Sigmoid colon (tissue), 6 donors: ENCODE measurements at regions not wholly inside any gene's neighbourhood (a gene's known extent, or its start where the extent isn't known, plus 50 kb on each side); places are given as distances from the start of the nearest gene placed in this dataset.

Experiments used
- DNase-seq: peaks from one replicate; pipeline ENCODE4 v3.0.0-alpha.2; 2019
- H3K27ac ChIP-seq, 4 donors: fragments of 200-600 bp; sonication (generic); one replicate each; pipeline ENCODE4 v1.5.1; 2016 to 2019; ENCODE audit warnings: mild to moderate bottlenecking in 1 of 4
- H3K27me3 ChIP-seq, 3 donors: fragments of 200-600 bp; sonication (generic); one replicate each; pipeline ENCODE4 v1.5.1; 2019; ENCODE audit warnings: mild to moderate bottlenecking in 1 of 3
- H3K36me3 ChIP-seq, 4 donors: fragments of 200-600 bp; sonication (generic); one replicate each; pipeline ENCODE4 v1.5.1; 2016 to 2019
- H3K4me1 ChIP-seq, 4 donors: fragments of 200-600 bp; sonication (generic); one replicate each; pipeline ENCODE4 v1.5.1; 2017 to 2019
- H3K4me3 ChIP-seq, 4 donors: fragments of 200-600 bp; sonication (generic); one replicate each; pipeline ENCODE4 v1.5.1; 2017 to 2019; ENCODE audit warnings: mild to moderate bottlenecking in 2 of 4, moderate library complexity in 1 of 4
- H3K9me3 ChIP-seq, 4 donors: fragments of 200-600 bp in 3 of 4; sonication (generic) in 3 of 4; one replicate each; pipeline versions ENCODE4 v1.5.1 to v1.6.1; 2013 to 2019
- EP300 ChIP-seq, 4 donors: sonication (generic); formaldehyde crosslinking; IDR thresholded peaks; one replicate each; pipeline ENCODE4 v1.6.1; 2017; ENCODE audit warnings: antibody characterized with exemption in 4 of 4
- POLR2A ChIP-seq, 2 donors: fragments of 450-650 bp; IDR thresholded peaks; one replicate each; pipeline ENCODE4 v1.6.1; 2016; ENCODE audit warnings: antibody characterized with exemption in 2 of 2, mild to moderate bottlenecking in 2 of 2, moderate library complexity in 2 of 2
- POLR2AphosphoS5 ChIP-seq, 4 donors: sonication (generic); formaldehyde crosslinking; IDR thresholded peaks; one replicate each; pipeline ENCODE4 v1.6.1; 2017; ENCODE audit warnings: antibody characterized with exemption in 4 of 4
- WGBS, 2 donors: extraction: QIAGEN DNeasy Blood & Tissue Kit; methylation state at CpG; one replicate each; pipeline ENCODE4 v1.1.7; 2013; 5-methylcytosine and 5-hydroxymethylcytosine counted together
- intact Hi-C: fragments of 100-400 bp; cut with DNase I; formaldehyde crosslinking; loops from one replicate; pipeline ENCODE4 v1.15.1; 2023
- TF ChIP-seq, protein P1 (sequence below), 4 experiments: fragments of 450-650 bp in 3 of 4; fragments of 200-600 bp in 1 of 4; IDR thresholded peaks; one replicate each; pipeline ENCODE4 v1.5.1; 2016 to 2019; ENCODE audit warnings: antibody characterized with exemption in 4 of 4, mild to moderate bottlenecking in 3 of 4, moderate library complexity in 2 of 4
- donor health status: healthy with polysubstance abuse.
- donor health status: healthy.

GRCh38 chr2:176976736-176977685 lies 235.6 kb upstream of the HNRNPA3 start:
- intact Hi-C loops: no loop called here
- no peak for TF ChIP-seq EP300 (IDR thresholded peaks at IDR 0.05)
- no peak for TF ChIP-seq POLR2AphosphoS5 (IDR thresholded peaks at IDR 0.05)
- no peak for TF ChIP-seq POLR2A (IDR thresholded peaks at IDR 0.05)
- TF ChIP-seq, protein P1, sequence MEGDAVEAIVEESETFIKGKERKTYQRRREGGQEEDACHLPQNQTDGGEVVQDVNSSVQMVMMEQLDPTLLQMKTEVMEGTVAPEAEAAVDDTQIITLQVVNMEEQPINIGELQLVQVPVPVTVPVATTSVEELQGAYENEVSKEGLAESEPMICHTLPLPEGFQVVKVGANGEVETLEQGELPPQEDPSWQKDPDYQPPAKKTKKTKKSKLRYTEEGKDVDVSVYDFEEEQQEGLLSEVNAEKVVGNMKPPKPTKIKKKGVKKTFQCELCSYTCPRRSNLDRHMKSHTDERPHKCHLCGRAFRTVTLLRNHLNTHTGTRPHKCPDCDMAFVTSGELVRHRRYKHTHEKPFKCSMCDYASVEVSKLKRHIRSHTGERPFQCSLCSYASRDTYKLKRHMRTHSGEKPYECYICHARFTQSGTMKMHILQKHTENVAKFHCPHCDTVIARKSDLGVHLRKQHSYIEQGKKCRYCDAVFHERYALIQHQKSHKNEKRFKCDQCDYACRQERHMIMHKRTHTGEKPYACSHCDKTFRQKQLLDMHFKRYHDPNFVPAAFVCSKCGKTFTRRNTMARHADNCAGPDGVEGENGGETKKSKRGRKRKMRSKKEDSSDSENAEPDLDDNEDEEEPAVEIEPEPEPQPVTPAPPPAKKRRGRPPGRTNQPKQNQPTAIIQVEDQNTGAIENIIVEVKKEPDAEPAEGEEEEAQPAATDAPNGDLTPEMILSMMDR (IDR thresholded peaks at IDR 0.05): no peak
- 65 to 67% methylated on average over 9 of the region's 9 CpGs for WGBS, 2 donors

DNA sequence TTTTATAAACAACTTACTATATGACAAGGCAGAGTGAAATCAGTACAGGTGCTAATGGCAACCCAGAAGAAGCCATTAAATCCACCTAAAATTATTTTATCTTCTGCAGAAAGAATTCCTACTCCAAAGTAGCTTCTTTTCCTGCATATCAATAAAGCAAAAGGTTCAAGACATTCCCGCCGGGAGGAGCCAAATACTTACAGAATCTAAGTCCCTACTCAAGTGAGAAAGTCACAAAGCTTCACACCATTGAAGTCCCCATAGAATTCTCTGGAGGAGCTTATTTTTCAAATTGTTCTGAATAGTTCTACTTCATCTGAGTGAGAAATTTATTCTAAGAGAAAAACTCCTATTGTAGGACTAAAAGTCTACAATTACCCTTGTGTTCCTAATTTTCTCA lies 233.7 kb upstream of the HNRNPA3 start:
- H3K27me3 ChIP-seq: no peaks in the 10 kb centered on the region
- no peaks in the 10 kb centered on the region for H3K36me3 ChIP-seq
- H3K27ac ChIP-seq: no peak overlapping the region
- 96 to 98% methylated on average over 2 of the region's 2 CpGs for WGBS, 2 donors
- DNase-seq: no peak
- no peak overlapping the region for H3K4me3 ChIP-seq
- intact Hi-C loops: no loop called here
- TF ChIP-seq, protein P1 (IDR thresholded peaks at IDR 0.05): no peak
- TF ChIP-seq EP300 (IDR thresholded peaks at IDR 0.05) (no peak), POLR2A (IDR thresholded peaks at IDR 0.05) (no peak)
- no peaks in the 10 kb centered on the region for H3K9me3 ChIP-seq
- no peaks in the 10 kb centered on the region for H3K4me1 ChIP-seq

More at GRCh38 chr2:176976736-176977685, 235.6 kb upstream of the HNRNPA3 start:
- Histone ChIP-seq H3K9me3 (no peaks in the 10 kb centered on the region), H3K36me3 (no peaks in the 10 kb centered on the region), H3K4me1 (no peaks in the 10 kb centered on the region), H3K4me3 (no peak overlapping the region), H3K27ac (no peak overlapping the region), H3K27me3 (no peaks in the 10 kb centered on the region)
- DNase-seq: no peak

GRCh38 chr2:176979981-176980710 lies 232.4 kb upstream of the HNRNPA3 start:
- Histone ChIP-seq H3K27me3 (no peaks in the 10 kb centered on the region), H3K27ac (no peak overlapping the region), H3K36me3 (no peaks in the 10 kb centered on the region), H3K9me3 (no peaks in the 10 kb centered on the region), H3K4me1 (no peaks in the 10 kb centered on the region), H3K4me3 (no peak overlapping the region)
- no peak for DNase-seq
- WGBS, 2 donors: 67 to 76% methylated on average over 2 of the region's 2 CpGs
- intact Hi-C loops: loop anchor here (10.0 kb wide), 1 partner anchor 165 kb away; no protein-coding TSS in a partner anchor
- TF ChIP-seq EP300 (IDR thresholded peaks at IDR 0.05): no peak
- TF ChIP-seq, protein P1 (IDR thresholded peaks at IDR 0.05): no peak
- no peak for TF ChIP-seq POLR2A (IDR thresholded peaks at IDR 0.05)
- no peak for TF ChIP-seq POLR2AphosphoS5 (IDR thresholded peaks at IDR 0.05)

DNA sequence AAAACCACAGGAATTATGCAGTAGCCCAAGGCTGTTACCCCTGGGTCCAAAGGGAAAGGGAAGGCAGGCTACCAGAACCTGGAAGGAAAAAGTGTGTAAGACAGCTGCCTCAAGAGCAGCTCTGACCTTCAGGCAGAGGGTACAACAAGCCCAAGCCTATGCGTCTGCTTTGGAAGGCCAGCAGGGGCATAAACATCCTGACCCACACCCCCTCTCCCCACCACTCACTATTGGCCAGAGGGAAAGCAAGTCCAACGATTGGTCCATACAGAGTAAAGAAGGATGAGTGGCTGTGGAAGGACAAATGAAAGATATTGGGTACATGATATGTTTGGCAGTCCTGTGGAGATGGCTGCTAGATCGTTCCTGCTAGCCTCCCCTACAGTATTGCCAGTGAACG lies 227.6 kb upstream of the HNRNPA3 start:
- 87 to 92% methylated on average over 4 of the region's 4 CpGs for WGBS, 2 donors
- Histone ChIP-seq H3K4me1 (peaks cover 0 to 13% (median 10%) of the 10 kb centered on the region in 4 donors), H3K27me3 (no peaks in the 10 kb centered on the region), H3K4me3 (no peak overlapping the region), H3K36me3 (no peaks in the 10 kb centered on the region), H3K9me3 (no peaks in the 10 kb centered on the region), H3K27ac (no peak overlapping the region)
- TF ChIP-seq POLR2AphosphoS5 (IDR thresholded peaks at IDR 0.05): no peak
- no peak for TF ChIP-seq POLR2A (IDR thresholded peaks at IDR 0.05)
- no peak for TF ChIP-seq EP300 (IDR thresholded peaks at IDR 0.05)
- DNase-seq: no peak
- intact Hi-C loops: loop anchor here (10.0 kb wide), 1 partner anchor 160 kb away; no protein-coding TSS in a partner anchor

DNA sequence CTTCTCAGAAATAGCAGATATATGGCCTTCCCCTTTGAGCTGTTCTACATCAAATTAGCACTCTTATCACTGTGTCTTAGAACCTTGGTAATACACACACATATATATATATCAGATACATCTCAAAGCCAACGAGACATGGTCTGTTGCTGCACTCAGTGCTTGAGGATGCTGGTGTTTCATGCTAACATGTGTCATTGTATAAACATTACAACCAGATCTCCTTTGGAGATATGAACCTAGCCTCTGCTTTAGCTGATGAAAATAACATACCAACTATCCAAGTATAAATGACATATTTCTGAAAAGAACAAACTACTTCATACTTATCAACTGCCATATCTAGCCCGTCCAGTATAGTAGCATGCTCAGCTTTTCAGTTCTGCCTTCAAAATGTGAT lies 226.7 kb upstream of the HNRNPA3 start:
- Histone ChIP-seq H3K27ac (no peak overlapping the region), H3K4me1 (peaks cover 0 to 13% (median 10%) of the 10 kb centered on the region in 4 donors), H3K27me3 (no peaks in the 10 kb centered on the region), H3K36me3 (no peaks in the 10 kb centered on the region), H3K4me3 (no peak overlapping the region), H3K9me3 (no peaks in the 10 kb centered on the region)
- TF ChIP-seq POLR2A (IDR thresholded peaks at IDR 0.05): no peak
- TF ChIP-seq EP300 (IDR thresholded peaks at IDR 0.05): no peak
- TF ChIP-seq, protein P1 (IDR thresholded peaks at IDR 0.05): no peak
- no peak for TF ChIP-seq POLR2AphosphoS5 (IDR thresholded peaks at IDR 0.05)
- DNase-seq: no peak
- WGBS, 2 donors: 65 to 77% methylated on average over 2 of the region's 2 CpGs
- intact Hi-C loops: loop anchor here (10.0 kb wide), 1 partner anchor 159 kb away; no protein-coding TSS in a partner anchor
